ENCODE measurements at regions not wholly inside any gene's neighbourhood (a gene's known extent, or its start where the extent isn't known, plus 50 kb on each side); places are given as distances from the start of the nearest gene placed in this dataset.

DNA sequence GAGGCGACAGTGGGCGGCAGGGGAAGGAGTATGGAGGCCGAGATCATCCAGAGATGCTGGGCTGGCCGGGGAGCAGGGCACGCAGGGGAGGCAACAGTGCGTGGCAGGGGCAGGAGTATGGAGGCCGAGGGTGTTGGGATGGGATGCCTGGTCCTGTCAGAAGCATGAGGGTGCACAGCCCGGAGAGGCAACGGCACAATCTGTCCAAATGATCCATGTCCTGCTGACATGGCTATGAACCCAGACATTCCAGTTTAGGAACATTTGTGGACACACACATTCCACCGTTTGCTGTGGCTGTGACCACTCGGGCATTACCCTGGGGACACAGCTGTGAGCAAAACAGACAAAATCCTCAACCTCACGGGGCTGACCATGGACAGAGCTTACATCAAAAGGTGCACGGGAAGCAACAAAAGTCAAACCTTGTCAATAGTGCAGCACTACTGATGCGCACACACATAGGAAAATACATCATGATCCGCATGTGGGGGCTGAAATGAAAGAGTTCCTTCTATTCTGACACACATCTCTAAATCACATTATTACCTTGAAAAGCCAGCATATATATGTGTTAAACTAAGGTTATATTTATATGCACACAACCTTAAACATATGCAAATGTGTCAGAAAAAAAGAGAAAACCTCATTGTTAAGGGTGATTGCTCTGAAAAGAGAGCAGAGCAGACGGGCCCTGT is 144.0 kb upstream of the GPC1 start:
- Histone ChIP-seq H3K4me3 (ENCODE audit: low read length) (no peak overlapping the region), H3K4me1 (ENCODE audit: control insufficient read depth, insufficient read depth, low read length) (no peaks in the 10 kb centered on the region), H3K36me3 (ENCODE audit: control insufficient read depth, insufficient read depth, low read length) (no peaks in the 10 kb centered on the region), H3K27ac (ENCODE audit: low read depth, low read length) (no peak overlapping the region), H3K27me3 (ENCODE audit: control insufficient read depth, insufficient read depth, low read length) (no peaks in the 10 kb centered on the region), H3K9ac (ENCODE audit: low read length) (no peak overlapping the region)

DNA sequence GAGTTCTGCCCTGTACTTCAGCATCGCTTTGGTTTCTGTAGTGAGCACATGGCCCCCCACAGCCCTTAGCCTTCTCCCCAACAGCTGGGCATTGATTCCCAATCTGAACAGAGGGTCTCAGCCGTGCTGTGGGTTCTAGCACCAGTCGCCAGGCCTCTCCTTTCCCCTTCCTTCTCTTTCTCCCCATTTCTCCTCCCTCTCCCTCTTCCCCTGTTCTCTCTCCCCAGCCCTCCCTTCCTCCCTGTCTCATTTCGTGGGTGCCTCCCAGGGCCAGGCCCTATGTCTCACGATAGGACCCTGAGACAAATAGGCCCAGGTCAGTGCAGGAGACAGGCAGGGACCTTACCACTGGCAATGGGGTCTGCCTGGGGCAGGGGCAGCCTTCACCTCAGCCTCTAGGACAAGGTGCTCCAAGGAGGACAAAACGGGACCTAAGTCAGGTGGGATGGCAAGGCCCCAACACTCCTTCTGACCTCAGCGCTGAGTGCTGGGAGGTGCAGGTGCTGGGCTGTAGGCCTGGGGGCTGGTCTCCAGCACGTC is 143.4 kb upstream of the GPC1 start:
- no peaks in the 10 kb centered on the region for H3K36me3 ChIP-seq (ENCODE audit: control insufficient read depth, insufficient read depth, low read length)
- H3K27me3 ChIP-seq (ENCODE audit: control insufficient read depth, insufficient read depth, low read length): no peaks in the 10 kb centered on the region
- H3K4me3 ChIP-seq (ENCODE audit: low read length): no peak overlapping the region
- no peaks in the 10 kb centered on the region for H3K4me1 ChIP-seq (ENCODE audit: control insufficient read depth, insufficient read depth, low read length)
- H3K27ac ChIP-seq (ENCODE audit: low read depth, low read length): no peak overlapping the region
- no peak overlapping the region for H3K9ac ChIP-seq (ENCODE audit: low read length)

DNA sequence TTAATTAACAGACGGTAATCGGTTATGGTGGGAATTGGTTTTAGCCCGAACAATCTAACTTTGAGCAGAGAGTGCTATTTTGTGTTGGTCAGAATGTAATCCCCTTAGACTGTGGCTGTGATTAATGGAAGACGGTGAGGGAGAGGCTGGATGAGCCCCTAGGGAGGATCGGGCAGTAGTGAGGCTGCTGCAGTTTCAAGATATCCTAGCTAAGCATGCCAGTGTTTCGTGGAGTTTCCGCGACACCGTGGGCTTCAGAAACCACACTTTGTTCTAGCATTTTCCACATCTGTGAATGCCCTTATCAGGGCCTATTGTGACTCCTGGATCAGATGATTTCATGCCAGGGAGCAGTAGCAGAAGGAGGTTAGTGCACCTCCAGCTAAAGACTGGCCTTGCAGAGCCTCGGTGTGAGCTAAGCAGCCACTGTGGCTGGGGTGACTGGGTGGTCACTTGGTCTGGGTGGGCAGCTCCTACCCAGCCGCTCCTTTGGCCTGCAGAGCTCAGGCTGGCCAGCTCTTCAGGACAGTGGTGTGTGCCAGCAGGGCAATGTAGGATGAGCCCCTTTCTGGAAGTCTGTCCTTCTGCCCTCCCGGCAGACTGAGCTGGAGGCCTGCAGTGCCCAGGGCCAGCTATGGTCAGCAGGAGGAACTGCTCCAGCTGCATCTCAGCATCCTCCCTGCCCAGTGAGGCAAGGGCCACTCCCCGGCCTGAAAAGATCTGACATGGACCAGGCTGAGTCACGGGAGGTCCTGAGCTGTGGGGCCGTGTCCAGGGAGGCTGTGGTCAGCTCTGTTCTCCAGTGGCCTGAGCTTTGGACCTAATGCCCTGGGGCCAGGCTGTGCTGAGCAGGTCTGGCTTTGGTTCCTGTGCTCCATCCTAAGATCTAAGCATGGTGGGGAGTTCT is 142.6 kb upstream of the GPC1 start:
- Histone ChIP-seq H3K4me1 (ENCODE audit: control insufficient read depth, insufficient read depth, low read length) (no peaks in the 10 kb centered on the region), H3K4me3 (ENCODE audit: low read length) (no peak overlapping the region), H3K27me3 (ENCODE audit: control insufficient read depth, insufficient read depth, low read length) (no peaks in the 10 kb centered on the region), H3K36me3 (ENCODE audit: control insufficient read depth, insufficient read depth, low read length) (no peaks in the 10 kb centered on the region), H3K27ac (ENCODE audit: low read depth, low read length) (no peak overlapping the region), H3K9ac (ENCODE audit: low read length) (no peak overlapping the region)

DNA sequence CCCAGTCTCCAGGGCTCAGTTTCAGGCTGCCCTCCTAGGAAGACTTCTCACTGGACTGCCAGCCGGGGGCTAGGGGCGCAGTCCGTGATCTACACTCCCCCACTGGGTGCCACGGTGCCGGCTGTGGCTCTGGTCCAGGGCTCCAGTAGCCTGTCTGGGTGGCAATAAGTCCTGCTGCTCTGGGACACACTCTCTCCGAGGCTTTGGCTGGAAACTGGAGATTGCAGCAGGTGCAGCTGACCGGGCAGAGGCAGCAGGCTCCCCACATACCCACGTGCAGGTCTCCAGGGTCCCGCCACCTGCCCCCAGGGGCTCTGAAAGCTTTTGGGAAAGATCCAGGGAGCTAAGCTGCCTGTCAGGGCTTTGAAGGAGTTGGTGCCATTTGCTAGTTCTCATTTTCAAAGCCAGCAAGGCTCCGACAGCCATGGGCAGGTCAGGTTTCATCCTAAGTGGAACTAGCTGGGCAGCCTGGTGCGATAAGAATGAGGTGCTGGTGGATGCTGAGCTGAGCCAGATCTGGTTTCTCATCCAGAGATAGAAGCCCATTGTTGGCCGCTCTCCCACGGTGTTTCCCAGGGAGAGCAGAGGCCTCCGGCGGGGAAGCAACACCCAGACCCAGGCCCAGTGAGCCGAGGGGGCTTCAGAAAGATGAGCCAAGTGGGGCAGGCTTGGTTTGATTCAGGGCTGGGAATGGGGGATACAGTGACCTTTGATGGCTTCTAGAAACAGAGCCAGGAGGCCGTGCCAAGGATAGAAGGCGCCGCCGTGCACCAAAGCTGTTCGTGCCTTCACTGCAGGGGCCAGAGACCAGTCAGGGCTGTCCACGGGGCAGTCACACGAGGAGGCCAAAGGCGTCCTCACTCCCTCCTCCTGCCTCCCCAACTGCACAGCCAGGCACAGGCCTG is 141.7 kb upstream of the GPC1 start:
- H3K27me3 ChIP-seq (ENCODE audit: control insufficient read depth, insufficient read depth, low read length): no peaks in the 10 kb centered on the region
- no peak overlapping the region for H3K27ac ChIP-seq (ENCODE audit: low read depth, low read length)
- H3K4me3 ChIP-seq (ENCODE audit: low read length): no peak overlapping the region
- no peaks in the 10 kb centered on the region for H3K4me1 ChIP-seq (ENCODE audit: control insufficient read depth, insufficient read depth, low read length)
- H3K9ac ChIP-seq (ENCODE audit: low read length): no peak overlapping the region
- H3K36me3 ChIP-seq (ENCODE audit: control insufficient read depth, insufficient read depth, low read length): no peaks in the 10 kb centered on the region

DNA sequence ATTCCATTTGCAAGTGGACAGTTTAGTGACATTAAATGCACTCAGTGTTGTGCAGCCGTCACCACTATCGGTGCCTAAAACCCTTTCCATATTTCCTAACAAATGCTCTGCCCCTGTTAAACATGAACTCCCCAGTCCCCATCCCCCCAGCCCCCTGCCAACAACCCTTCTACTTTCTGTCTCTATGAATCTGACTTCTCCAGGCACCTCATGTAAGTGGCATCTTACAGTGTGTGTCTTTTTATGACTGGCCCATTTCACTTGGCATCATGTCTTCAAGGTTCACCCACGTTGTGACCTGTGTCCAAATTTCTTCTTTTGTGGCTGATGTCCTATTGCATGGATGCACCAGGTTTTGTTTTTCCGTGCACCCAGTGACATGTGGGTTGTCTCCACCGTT is 140.9 kb upstream of the GPC1 start:
- no peak overlapping the region for H3K9ac ChIP-seq (ENCODE audit: low read length)
- no peaks in the 10 kb centered on the region for H3K36me3 ChIP-seq (ENCODE audit: control insufficient read depth, insufficient read depth, low read length)
- no peaks in the 10 kb centered on the region for H3K4me1 ChIP-seq (ENCODE audit: control insufficient read depth, insufficient read depth, low read length)
- H3K27me3 ChIP-seq (ENCODE audit: control insufficient read depth, insufficient read depth, low read length): no peaks in the 10 kb centered on the region
- no peak overlapping the region for H3K4me3 ChIP-seq (ENCODE audit: low read length)
- H3K27ac ChIP-seq (ENCODE audit: low read depth, low read length): no peak overlapping the region

DNA sequence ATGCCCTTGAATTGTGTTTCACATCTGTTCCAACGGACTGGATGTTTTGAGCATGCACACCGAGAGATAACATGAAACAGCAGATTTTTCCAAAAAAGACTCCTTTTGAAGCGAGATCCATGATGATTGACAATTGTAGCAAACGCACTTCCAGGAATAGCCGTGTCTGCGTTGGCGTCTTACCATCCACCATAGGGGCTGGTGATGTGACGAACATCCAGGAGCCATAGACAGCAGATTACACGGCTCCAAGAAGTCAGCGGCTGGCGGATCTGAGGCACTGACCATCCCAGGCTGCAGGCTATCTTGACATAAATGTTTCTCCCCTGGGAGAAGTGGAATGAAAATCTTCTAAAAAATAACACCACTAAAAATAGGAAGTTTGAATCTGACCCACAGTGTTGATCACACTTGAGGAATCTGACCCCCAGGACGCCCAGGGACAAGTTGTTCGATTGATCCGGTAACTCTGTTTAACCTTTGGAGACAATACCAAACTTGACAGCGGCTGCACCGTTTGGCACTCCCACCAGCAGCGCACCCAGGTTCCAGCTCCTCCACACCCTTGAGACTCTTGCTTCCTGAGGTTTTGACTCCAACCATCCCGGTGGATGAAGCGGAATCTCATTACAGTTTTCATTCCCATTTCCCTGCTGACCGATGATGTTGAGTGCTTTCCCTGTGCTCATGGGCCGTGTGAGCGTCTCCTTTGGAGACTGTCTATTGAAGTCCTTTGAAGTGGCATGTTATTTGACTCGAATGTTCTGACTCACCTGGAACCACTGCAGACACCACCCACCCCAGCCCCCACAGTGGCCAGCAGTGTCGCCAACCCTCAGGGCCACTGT is 140.0 kb upstream of the GPC1 start:
- Histone ChIP-seq H3K4me3 (ENCODE audit: low read length) (no peak overlapping the region), H3K27ac (ENCODE audit: low read depth, low read length) (no peak overlapping the region), H3K36me3 (ENCODE audit: control insufficient read depth, insufficient read depth, low read length) (no peaks in the 10 kb centered on the region), H3K9ac (ENCODE audit: low read length) (no peak overlapping the region), H3K27me3 (ENCODE audit: control insufficient read depth, insufficient read depth, low read length) (no peaks in the 10 kb centered on the region), H3K4me1 (ENCODE audit: control insufficient read depth, insufficient read depth, low read length) (no peaks in the 10 kb centered on the region)

DNA sequence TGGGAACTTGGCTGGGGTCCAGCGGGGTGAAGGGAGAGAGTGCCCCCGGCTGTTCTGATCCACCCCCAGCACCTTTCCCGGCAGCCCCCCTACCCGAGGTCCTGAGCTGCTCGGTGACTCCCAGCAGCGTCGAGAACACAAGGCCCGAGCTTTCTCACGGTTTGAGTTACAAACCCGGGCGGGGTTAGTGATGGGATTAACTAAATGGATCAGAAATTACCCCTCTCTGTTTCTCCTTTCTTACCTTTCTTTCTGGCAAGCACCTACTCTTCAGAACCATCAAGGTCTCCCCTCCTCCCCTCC is 139.4 kb upstream of the GPC1 start:
- H3K4me1 ChIP-seq (ENCODE audit: control insufficient read depth, insufficient read depth, low read length): no peaks in the 10 kb centered on the region
- H3K4me3 ChIP-seq (ENCODE audit: low read length): no peak overlapping the region
- no peak overlapping the region for H3K27ac ChIP-seq (ENCODE audit: low read depth, low read length)
- H3K27me3 ChIP-seq (ENCODE audit: control insufficient read depth, insufficient read depth, low read length): no peaks in the 10 kb centered on the region
- no peak overlapping the region for H3K9ac ChIP-seq (ENCODE audit: low read length)
- no peaks in the 10 kb centered on the region for H3K36me3 ChIP-seq (ENCODE audit: control insufficient read depth, insufficient read depth, low read length)

DNA sequence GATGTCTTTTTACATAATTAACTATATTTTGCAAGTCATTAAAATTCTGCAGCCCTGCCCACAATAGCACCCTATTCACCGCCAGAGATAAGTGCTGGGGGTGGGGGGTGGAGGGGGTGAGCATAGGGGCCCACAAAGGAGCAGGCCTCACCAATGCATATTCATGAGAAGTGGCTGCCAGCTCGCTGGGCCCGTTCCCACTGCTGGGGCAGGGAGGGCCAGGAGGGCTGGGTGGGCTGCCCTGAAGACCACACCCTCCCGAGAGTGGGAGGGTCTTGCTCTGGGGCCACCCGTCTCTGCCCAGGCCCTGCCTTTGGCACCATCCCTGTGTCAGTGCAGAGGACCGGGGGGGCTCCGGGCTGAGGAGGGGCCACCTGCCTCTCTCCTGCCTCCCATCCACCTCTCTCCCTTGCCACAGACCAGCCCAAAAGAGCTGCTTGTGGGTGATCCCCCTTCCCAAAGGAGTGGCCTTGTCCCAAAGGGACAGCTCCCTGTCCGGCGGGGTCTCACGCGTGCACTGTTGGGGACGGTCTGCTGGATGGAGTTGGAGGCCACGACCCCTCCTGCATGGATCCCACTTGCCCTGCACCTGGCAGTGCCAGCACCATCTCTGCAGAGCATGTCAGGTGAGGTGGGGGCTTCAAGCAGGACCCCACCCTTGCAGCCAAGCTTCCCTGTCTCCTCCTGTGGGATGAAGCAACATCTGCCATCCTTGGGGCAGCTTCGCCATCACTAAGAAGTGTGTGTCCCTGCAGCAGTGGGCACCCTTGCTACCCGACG is 138.8 kb upstream of the GPC1 start:
- no peaks in the 10 kb centered on the region for H3K36me3 ChIP-seq (ENCODE audit: control insufficient read depth, insufficient read depth, low read length)
- H3K27me3 ChIP-seq (ENCODE audit: control insufficient read depth, insufficient read depth, low read length): no peaks in the 10 kb centered on the region
- no peak overlapping the region for H3K27ac ChIP-seq (ENCODE audit: low read depth, low read length)
- H3K4me3 ChIP-seq (ENCODE audit: low read length): no peak overlapping the region
- H3K9ac ChIP-seq (ENCODE audit: low read length): no peak overlapping the region
- no peaks in the 10 kb centered on the region for H3K4me1 ChIP-seq (ENCODE audit: control insufficient read depth, insufficient read depth, low read length)

DNA sequence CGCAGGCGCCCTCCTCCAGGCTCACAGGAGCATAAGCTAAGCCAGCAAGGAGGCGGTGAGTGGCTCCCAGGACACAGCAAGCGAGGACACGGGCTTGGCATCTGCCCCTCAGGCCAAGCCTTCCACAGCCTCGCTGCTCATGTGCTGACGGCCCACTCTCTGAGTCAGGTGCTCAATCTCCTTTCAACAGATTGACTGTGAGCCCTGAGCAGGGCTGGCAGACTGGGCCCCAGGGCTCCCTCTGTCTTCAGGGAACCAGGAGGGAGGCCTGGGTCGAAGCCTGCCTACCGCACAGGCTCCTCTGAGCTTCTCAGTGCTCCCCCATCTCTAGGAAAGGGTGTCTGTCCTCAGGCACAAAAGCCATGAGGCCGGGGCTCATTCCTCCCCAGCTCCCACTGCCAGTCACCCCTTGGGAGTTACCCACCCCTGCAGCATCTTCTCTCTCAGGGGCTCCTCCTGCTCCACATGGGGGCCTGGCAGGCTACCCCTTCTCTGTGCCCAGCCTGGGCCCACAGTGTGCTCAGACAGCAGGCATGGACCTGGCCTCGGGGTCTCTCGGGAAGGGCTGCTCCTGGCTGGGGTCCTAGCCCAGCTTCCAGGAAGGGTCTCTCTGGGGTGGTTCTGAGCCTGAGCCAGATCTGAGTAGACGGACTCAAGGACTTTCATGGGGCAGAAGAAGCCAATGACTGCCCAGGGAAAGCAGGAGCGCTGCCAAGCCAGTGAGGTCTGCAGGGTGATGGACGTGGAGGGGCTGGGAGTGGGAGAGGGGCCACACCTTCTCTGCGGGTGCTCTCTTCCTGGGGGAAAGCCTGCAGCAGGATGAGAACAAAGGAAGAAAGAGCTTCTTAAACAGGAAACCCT is 138.0 kb upstream of the GPC1 start:
- H3K9ac ChIP-seq (ENCODE audit: low read length): no peak overlapping the region
- H3K27ac ChIP-seq (ENCODE audit: low read depth, low read length): no peak overlapping the region
- H3K4me1 ChIP-seq (ENCODE audit: control insufficient read depth, insufficient read depth, low read length): no peaks in the 10 kb centered on the region

DNA sequence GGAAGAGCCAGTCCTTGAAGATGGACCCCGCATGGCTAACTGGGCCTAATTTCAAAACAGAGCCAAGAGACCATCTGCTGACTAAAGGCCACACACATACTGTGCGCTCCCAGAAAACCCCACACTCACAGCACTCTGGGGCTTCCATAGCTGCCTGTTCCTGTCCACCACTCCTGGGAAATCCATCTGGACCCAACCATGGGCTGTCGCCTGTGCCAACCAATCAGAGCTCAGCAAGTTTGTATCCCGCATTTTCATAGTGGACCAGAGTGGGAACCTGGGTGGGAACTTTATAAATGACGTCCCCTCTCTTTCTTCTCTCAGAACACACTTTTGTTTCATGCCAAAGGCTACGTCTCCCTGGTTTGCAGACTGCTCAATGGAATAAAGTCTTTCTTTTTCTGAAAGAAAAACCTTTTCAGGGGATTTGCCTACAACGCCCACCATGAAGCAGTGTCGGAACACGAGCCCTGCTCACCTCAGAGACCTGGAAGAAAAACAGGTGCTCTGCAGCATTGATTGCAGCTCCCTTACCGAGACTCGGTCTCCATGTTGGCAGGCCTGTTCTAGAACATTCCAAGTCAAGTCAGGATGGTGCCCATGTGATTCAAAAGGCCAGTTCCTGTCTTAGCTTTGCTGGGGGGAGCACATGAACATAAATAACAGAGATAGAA is 137.2 kb upstream of the GPC1 start:
- H3K4me1 ChIP-seq (ENCODE audit: control insufficient read depth, insufficient read depth, low read length): no peaks in the 10 kb centered on the region
- no peak overlapping the region for H3K4me3 ChIP-seq (ENCODE audit: low read length)
- no peak overlapping the region for H3K9ac ChIP-seq (ENCODE audit: low read length)
- no peaks in the 10 kb centered on the region for H3K27me3 ChIP-seq (ENCODE audit: control insufficient read depth, insufficient read depth, low read length)
- no peaks in the 10 kb centered on the region for H3K36me3 ChIP-seq (ENCODE audit: control insufficient read depth, insufficient read depth, low read length)
- H3K27ac ChIP-seq (ENCODE audit: low read depth, low read length): no peak overlapping the region

More for the DNA sequence above, 138.0 kb upstream of the GPC1 start:
- no peaks in the 10 kb centered on the region for H3K27me3 ChIP-seq (ENCODE audit: control insufficient read depth, insufficient read depth, low read length)
- H3K36me3 ChIP-seq (ENCODE audit: control insufficient read depth, insufficient read depth, low read length): no peaks in the 10 kb centered on the region
- H3K4me3 ChIP-seq (ENCODE audit: low read length): no peak overlapping the region

All from rectal smooth muscle tissue (tissue), 1 donor.